ENCODE measurements at regions not wholly inside any gene's neighbourhood (a gene's known extent, or its start where the extent isn't known, plus 50 kb on each side); places are given as distances from the start of the nearest gene placed in this dataset.

DNA sequence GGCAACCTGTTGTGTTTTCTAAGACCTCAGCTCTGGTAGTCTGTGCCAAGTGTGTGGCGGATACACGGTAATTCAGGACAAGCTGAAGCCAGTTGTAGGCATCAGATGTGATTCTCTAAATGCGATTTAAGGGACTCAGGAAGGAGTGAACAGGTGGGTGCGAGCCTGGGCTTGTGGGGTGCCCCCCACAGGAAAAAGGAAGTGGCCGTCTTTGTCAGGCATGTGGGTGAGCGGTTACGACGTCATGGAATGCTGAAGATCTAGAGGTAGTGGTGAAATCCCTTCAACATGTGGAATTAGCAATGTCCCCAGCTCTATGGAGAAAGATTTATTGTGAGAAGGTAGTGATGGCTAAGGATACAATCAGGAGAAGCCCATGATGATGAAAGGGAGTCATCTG is 95.1 kb upstream of the EXOC2 start:
- Histone ChIP-seq H3K9me2 (ENCODE audit: insufficient read depth) (no peaks in the 10 kb centered on the region; the same call in 1 of the 2 replicates), H3K79me2 (ENCODE audit: insufficient read depth) (no peaks in the 10 kb centered on the region), H4K20me1 (ENCODE audit: insufficient read depth) (no peaks in the 10 kb centered on the region), H3K27me3 (replicated peaks; ENCODE audit: insufficient read depth) (0 out of 2 replicates have a peak, but pooled peaks cover 6% of the 10 kb centered on the region), H3K4me1 (ENCODE audit: insufficient read depth) (no peaks in the 10 kb centered on the region), H3K36me3 (ENCODE audit: low read depth) (no peaks in the 10 kb centered on the region), H2AFZ (no peak overlapping the region), H3F3A (ENCODE audit: insufficient read depth) (no peaks in the 10 kb centered on the region), H3K9ac (no peak overlapping the region), H3K4me2 (ENCODE audit: unreplicated experiment) (no peak overlapping the region), H3K4me3 (no peak overlapping the region), H3K9me3 (ENCODE audit: low read depth) (no peaks in the 10 kb centered on the region), H3K27ac (no peak overlapping the region)
- no peak for DNase-seq
- WGBS, 2 experiments (ENCODE audit: low coverage in 1 of 2, low lambda C conversion rate in 2 of 2, missing lambda C conversion rate in 2 of 2): 41 to 56% methylated on average over 8 of the region's 8 CpGs
- in situ Hi-C loops (cut with MboI): loop anchor here (10.0 kb wide), 1 partner anchor 193 kb away; no protein-coding TSS in a partner anchor
- TF ChIP-seq EZH2phosphoT487 (IDR thresholded peaks at IDR 0.05; ENCODE audit: insufficient read depth, low read depth): no peak
- TF ChIP-seq EZH2 (IDR thresholded peaks at IDR 0.05; ENCODE audit: insufficient read depth, poor library complexity, severe bottlenecking): no peak

DNA sequence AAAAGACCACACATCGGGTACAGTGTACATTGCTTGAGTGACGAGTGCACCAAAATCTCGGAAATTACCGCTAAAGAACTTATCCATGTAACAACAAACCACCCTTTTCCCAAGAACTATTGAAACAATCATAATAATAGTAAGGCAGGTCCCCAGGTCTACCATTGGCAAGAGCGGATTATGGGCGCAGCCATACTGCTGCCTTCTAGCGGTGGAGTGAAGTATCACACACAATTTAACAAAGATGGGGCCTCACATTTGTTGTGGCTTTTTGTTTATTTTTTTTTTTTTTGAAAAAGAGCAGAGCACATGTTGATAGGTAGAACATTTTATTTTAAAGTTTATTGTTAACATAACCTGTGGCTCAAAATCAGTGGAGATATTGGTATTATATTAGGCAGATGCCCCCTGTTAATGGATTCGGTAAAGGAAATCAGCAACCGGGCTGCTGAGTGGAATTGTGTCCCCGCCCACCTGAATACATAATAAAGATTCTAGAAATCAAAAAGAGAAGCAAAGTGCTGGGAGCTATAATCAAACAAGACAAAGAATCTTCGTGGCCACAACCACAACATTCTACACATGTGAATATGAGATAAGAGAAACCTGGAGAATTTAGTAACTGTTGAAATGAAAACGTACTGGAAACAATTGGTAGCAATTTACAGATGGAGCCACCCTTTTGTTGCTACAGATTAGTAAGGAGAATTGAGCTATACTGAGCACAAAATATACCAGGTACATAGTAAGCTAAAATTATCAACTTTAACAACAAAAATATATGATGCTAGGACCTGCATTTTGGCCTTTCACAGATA is 94.2 kb upstream of the EXOC2 start:
- no peaks in the 10 kb centered on the region for H3K79me2 ChIP-seq (ENCODE audit: insufficient read depth)
- no peak overlapping the region for H2AFZ ChIP-seq
- no peaks in the 10 kb centered on the region for H3F3A ChIP-seq (ENCODE audit: insufficient read depth)
- peak; percentile 53 for DNase-seq
- H3K27me3 ChIP-seq (replicated peaks; ENCODE audit: insufficient read depth): 0 out of 2 replicates have a peak, but pooled peaks cover 6% of the 10 kb centered on the region
- in situ Hi-C loops (cut with MboI): loop anchor here (10.0 kb wide), 1 partner anchor 192 kb away; no protein-coding TSS in a partner anchor
- H3K9me2 ChIP-seq (ENCODE audit: insufficient read depth): no peaks in the 10 kb centered on the region; the same call in 1 of the 2 replicates
- H3K4me3 ChIP-seq: no peak overlapping the region
- H3K36me3 ChIP-seq (ENCODE audit: low read depth): no peaks in the 10 kb centered on the region
- no peaks in the 10 kb centered on the region for H3K4me1 ChIP-seq (ENCODE audit: insufficient read depth)
- TF ChIP-seq EZH2phosphoT487 (IDR thresholded peaks at IDR 0.05; ENCODE audit: insufficient read depth, low read depth) (no peak), EZH2 (IDR thresholded peaks at IDR 0.05; ENCODE audit: insufficient read depth, poor library complexity, severe bottlenecking) (no peak)
- WGBS, 2 experiments (ENCODE audit: low coverage in 1 of 2, low lambda C conversion rate in 2 of 2, missing lambda C conversion rate in 2 of 2): 64 to 66% methylated on average over 12 of the region's 12 CpGs
- no peaks in the 10 kb centered on the region for H3K9me3 ChIP-seq (ENCODE audit: low read depth)
- H4K20me1 ChIP-seq (ENCODE audit: insufficient read depth): no peaks in the 10 kb centered on the region
- H3K4me2 ChIP-seq (ENCODE audit: unreplicated experiment): no peak overlapping the region
- H3K27ac ChIP-seq: no peak overlapping the region
- no peak overlapping the region for H3K9ac ChIP-seq

DNA sequence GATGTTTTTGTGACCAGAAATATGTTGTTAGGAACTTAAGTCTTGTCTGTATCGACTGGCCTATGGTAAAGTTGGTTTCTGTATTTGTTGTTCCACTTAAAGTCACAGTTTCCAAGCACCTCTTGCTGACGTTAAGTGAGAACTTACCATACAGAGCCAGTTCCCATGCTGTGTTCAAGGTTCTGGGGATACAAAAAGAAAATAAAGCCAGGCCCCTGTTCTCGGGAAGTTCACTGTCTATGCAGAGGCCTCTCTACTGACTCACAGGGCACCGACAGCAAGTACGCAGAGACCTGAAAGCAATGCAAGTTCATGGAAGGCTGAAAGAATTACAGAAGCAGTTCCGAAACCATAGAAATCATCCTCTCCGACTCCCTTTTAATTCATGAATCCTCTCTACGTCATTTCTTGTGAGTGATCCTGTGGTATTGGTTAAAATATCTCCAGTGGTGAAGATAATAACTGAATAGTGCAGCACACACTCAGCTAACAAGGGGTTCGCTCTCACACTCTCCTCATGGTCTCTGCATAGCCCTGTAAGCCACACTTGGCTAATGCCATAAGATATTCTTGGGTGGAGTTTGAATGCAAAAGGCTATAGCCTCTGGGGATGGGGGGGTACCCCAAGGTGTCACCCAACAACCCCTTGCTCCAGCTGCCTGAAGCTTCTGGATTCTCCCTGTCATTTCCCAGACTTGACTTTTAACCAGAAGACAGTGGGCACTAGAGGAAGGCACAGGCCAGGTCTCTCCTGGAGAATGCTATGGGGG is 91.2 kb upstream of the EXOC2 start:
- 68 to 71% methylated on average over 9 of the region's 9 CpGs for WGBS, 2 experiments (ENCODE audit: low coverage in 1 of 2, low lambda C conversion rate in 2 of 2, missing lambda C conversion rate in 2 of 2)
- DNase-seq: no peak
- Histone ChIP-seq H3F3A (ENCODE audit: insufficient read depth) (no peaks in the 10 kb centered on the region), H3K27me3 (replicated peaks; ENCODE audit: insufficient read depth) (0 out of 2 replicates have a peak, but pooled peaks cover 3% of the 10 kb centered on the region), H3K9me3 (ENCODE audit: low read depth) (no peaks in the 10 kb centered on the region), H3K9ac (no peak overlapping the region), H3K4me1 (ENCODE audit: insufficient read depth) (no peaks in the 10 kb centered on the region), H4K20me1 (ENCODE audit: insufficient read depth) (no peaks in the 10 kb centered on the region), H2AFZ (no peak overlapping the region), H3K4me3 (no peak overlapping the region), H3K36me3 (ENCODE audit: low read depth) (no peaks in the 10 kb centered on the region), H3K27ac (no peak overlapping the region), H3K9me2 (ENCODE audit: insufficient read depth) (no peaks in the 10 kb centered on the region; the same call in 1 of the 2 replicates), H3K4me2 (ENCODE audit: unreplicated experiment) (no peak overlapping the region), H3K79me2 (ENCODE audit: insufficient read depth) (no peaks in the 10 kb centered on the region)
- in situ Hi-C loops (cut with MboI): loop anchor here (10.0 kb wide), 1 partner anchor 189 kb away; no protein-coding TSS in a partner anchor
- TF ChIP-seq EZH2phosphoT487 (IDR thresholded peaks at IDR 0.05; ENCODE audit: insufficient read depth, low read depth): no peak
- TF ChIP-seq EZH2 (IDR thresholded peaks at IDR 0.05; ENCODE audit: insufficient read depth, poor library complexity, severe bottlenecking): no peak

DNA sequence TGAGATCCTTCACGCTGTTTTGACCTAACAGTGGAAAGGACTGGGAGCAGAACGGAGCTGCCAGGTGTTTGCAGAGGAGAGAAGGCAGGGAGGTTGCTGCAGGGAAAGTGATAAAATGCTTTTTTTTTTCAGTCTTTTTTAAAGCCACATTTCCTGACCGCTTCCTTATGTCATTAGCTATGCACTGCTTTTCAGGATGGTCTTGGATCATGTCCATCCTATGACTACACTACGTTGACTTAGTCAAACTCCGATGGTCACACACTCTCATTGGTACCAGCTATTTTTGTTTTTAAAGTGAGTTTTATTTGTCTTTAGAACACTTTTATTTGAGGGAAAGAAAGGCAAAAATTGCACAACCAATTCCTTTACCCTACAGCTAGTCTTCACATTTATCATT is 89.2 kb upstream of the EXOC2 start:
- DNase-seq: no peak
- Histone ChIP-seq H3K4me1 (ENCODE audit: insufficient read depth) (no peaks in the 10 kb centered on the region), H2AFZ (no peak overlapping the region), H3F3A (ENCODE audit: insufficient read depth) (no peaks in the 10 kb centered on the region), H4K20me1 (ENCODE audit: insufficient read depth) (no peaks in the 10 kb centered on the region), H3K27me3 (replicated peaks; ENCODE audit: insufficient read depth) (no peaks in the 10 kb centered on the region), H3K4me3 (no peak overlapping the region), H3K9me3 (ENCODE audit: low read depth) (no peaks in the 10 kb centered on the region), H3K9me2 (ENCODE audit: insufficient read depth) (no peaks in the 10 kb centered on the region), H3K9ac (no peak overlapping the region), H3K27ac (no peak overlapping the region), H3K36me3 (ENCODE audit: low read depth) (no peaks in the 10 kb centered on the region), H3K79me2 (ENCODE audit: insufficient read depth) (no peaks in the 10 kb centered on the region), H3K4me2 (ENCODE audit: unreplicated experiment) (no peak overlapping the region)
- WGBS, 2 experiments (ENCODE audit: low coverage in 1 of 2, low lambda C conversion rate in 2 of 2, missing lambda C conversion rate in 2 of 2): 51 to 60% methylated on average over 5 of the region's 5 CpGs
- no peak for TF ChIP-seq EZH2phosphoT487 (IDR thresholded peaks at IDR 0.05; ENCODE audit: insufficient read depth, low read depth)
- in situ Hi-C loops (cut with MboI): loop anchor here (10.0 kb wide), 1 partner anchor 187 kb away; no protein-coding TSS in a partner anchor

Measured in GM23248 (cell line).